CD4-positive, alpha-beta T cell treated with Interleukin-17A for 4 hours (primary cell): ENCODE measurements at regions not wholly inside any gene's neighbourhood (a gene's known extent, or its start where the extent isn't known, plus 50 kb on each side); places are given as distances from the start of the nearest gene placed in this dataset.
A peak's percentile ranks its signal among the peaks of the same experiment; 100 is the strongest.

Experiments used
- DNase-seq: peaks from one replicate; pipeline ENCODE4 v3.0.0-alpha.2; 2020; ENCODE audit warnings: mixed read lengths

DNA sequence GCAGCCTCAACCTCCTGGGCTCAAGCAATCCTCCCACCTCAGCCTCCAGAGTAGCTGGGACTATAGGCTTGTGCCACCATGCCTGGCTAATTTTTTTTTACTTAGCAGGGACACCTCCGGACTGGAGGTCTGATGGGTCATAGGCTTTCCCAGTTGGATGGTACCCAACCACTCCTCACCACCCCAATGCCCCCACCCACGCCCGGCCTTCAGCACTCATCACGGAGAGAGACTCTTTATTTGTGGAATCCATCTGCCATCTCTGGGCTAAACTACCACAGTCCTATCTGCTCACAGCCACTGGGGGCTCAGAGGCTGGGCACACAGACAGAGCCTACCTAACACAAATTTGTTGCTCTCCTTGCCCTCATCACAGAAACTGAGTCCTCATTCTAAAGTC is 58.3 kb upstream of the STXBP1 start:
- DNase-seq: no peak

DNA sequence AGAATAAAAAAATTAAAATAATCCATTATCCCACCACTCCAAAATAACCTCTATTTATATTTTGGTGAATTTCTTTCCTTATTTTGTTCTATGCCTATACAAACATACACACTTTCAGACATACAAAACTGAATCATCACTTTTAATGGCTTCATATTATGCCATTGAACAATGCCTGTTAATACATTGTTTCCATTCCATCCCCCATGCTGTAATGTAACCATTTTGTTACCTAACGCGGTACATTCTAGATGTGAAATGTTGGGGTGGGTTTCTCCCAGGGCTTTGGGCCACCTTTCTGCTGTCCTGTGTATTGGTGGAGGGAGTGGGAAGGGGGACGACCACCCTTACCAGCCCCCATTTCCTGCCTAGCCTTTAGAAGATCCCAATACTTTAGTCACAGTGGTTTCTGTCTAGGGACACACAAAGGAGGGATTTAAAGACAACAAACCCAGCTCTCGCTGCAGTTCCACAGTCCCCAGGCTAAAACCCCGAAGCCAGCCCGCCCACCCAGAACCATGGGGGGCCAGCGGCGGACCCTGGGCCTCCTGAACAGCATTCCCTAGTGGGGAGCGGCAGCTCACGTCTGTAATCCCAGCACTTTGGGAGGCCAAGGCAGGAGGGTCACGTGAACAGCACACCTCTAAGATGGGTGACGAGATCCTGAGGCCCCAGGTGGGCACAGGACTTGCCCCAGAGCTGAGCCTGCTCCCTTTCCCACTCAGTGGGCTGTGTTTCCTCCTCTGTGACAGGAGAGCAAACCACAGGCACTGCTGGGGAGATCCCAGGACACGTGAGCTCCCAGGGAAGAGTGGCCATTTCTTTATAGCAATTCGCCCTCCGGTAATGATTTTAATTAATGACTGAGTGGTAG is 56.9 kb upstream of the STXBP1 start:
- no peak for DNase-seq

DNA sequence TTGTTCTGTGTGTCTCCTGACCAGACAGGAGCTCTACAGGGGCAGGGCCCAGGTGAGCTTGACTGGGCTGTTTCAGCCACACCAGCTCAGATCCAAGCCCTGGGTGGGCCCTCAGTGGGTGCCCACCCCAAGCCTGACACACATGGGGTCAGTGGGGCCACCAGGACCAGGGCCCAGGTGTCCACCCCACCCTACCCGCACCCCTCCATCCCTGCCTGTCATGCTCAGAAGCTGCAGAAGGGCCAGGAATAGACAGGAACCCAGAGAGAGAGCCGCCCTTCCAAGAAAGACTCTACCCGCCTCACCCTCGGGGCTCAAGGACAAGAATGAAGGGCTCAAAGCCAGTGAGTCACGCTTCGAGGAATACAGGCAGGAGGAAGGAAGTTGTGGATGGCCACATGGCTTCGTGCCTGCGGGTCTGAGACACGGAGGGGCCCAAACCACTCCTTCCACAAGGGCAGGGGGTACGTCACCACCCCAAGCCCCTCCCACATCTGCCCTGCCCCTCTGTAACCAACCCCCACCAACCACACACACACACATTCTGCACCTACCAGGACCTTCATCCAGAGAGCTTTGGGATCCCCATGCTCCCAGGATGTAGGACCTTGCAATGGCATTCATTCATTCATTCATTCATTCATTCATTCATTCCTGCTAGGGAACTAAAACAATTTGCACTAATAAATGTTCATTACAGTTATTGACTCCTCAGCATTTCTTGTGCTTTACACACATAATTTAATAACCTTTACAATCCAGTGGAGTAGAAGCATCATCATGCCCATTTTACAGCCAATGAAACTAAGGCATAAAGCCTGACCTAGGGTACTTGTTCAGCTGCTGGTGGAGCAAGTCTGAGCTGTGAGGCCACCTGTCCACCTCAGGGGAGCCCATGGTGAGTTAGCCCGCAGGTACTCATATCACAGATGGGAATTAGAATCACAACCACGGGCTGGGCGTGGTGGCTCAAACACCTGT is 55.9 kb upstream of the STXBP1 start:
- peak; percentile 77 for DNase-seq

DNA sequence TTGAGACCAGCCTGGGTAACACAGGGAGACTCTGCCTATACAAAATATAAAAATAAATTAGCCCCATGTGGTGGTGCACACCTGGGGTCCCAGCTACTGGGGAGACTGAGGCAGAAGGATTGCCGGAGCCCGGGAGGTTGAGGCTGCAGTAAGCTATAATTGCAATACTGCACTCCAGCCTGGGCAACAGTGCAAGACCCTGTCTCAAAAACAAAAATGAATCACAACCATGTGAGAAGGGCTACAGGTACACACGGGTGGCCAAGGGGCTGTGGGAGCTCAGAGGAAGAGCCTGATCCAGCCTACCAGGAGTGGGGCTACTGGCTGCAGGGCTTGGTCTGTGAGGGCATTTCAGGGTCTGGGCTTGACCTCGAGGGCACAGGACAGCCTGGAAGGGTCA is 55.2 kb upstream of the STXBP1 start:
- DNase-seq: no peak

DNA sequence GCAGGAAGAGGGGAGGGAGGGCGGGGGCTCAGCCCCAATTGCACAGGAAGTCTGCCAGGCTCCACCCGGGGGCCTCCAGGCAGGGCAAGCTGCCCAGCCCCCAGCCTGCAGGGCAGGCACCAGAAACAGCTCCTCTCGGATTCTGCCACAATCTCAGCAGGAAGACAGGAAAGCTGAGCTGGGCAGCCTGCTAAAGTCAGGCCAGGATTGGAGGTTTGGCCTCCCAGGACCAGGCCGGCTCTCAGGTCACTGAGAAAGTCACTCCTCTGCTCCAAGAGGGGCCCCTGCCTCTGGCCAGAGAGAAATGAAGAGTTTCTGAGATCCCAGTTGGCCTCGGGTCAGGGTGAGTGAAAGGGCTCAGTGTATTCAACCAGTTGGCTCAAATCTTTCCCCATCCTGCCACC is 54.6 kb upstream of the STXBP1 start:
- DNase-seq: peak; percentile 61

DNA sequence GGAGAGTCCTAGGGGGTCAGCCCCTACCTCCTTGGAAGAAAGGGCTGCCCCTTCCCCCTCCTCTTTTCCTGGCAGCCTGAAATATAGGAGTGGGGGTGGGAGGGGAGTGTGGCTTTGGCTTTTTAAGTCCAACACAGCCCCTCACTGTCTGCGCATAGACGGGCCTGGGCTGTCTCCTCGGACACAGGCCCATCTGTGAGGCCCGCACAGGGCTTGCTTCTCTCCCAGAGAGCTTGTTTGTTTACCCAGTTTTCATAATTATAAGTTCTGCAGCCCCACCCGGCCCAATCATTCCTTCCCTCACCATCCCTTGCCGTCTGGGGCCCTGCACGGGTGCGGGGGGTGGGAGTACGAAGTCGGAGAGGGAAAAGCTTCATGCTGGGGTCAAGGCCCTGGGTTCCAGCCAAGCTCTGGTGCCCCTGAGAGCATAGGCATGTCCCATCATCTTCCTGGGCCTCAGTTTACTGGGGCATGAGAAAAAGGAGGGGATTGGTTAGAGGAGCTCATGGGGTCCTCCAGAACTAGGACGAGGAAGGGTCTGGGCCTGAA is 54.0 kb upstream of the STXBP1 start:
- DNase-seq: no peak

DNA sequence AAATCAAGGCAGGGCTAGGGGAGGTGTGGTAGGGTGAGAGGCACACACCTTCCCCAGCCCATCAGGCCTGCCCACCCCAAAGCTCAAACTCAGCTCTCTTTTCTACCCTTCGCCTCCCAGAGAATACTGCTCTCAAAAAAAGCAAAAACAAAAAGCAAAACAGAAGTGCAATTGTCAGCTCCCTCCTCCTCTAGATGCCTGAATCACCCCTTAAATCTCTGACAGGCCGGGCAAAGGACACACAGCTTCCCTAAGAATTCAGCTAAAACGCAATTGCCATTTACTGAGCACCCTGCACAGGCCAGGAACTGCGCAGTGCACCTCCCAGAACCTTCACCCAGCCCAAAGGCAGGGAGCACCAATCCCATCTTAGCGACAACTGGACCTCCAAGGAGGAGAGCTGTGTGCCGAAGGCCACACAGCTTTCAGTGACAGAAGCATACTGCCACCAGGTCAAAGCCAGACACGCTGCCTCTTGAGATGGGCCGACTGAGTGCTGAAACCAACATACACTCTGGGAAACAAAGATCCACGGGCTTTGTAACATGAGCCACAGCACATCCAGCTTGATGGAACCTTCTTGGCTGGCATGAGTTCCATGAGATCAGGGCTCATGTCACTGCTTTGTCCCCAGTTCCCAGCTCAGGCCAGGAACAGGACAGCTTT is 53.4 kb upstream of the STXBP1 start:
- no peak for DNase-seq

DNA sequence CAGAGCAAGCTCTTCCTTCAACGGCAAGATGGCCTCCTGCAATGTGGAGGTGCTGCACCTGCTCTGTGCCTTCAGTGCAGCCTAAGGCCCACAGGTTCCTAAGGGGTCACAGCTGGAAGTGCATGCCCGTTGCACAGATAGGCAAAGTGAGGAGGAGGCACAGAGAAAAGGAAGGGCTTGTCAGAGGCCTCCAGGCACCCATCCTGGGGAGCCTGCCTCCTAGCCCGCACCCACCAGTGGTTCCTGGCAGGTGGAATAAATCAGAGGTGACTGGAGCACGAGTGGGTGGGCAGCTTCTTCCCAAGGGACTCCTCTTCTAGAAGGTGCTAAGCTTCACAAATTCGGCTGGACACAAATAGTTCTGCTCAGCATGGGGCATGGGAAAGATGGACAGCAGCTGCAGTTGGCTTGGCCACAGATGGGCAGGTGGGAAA is 52.8 kb upstream of the STXBP1 start:
- no peak for DNase-seq

DNA sequence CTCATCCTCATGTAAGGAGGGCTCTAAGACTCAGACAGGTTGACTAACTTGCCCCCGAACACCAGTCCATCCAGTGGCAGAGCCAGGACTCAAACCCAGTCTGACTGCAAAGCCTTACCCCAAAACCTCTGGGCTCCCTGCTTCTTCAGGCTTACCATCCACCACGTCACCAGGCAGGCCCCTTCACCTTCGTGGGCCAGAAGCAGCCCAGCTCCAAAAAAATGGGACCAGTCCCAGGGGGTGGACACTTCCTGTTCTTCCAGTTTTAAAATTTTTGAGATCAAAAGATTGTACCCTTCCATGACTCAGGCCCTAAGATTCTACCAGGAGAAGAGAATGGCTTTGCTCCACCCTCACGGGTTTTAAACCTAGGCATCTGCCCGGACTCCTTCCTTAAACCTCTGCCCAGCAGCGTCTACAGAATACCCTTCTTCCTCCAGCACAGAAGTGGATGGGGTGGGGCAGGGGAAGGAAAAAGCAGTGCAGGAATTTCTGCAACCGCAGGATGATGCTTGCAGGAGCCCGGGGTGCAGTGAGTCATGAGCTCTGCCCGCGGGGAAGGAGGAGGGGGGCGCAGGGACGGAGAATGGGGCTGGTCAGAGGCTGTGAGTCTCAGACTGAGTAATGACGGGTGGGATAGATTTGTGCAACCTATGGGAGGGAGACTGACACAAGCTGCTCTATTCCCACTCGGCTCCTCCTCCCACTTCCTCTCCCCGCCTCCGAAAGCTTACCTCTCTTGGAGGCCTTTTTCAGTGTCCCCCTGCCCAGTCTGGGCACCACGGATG is 50.4 kb upstream of the STXBP1 start:
- peak; percentile 41 for DNase-seq
